NCI-H2196 treated with DMSO at 0.1 percent for 48 hours (cell line): ENCODE measurements at regions not wholly inside any gene's neighbourhood (a gene's known extent, or its start where the extent isn't known, plus 50 kb on each side); places are given as distances from the start of the nearest gene placed in this dataset.
"Not testable (repeated sequence)": the region's sequence is repeated elsewhere in the genome, so short reads cannot be mapped to it uniquely, and the experiment has no call there.

Source experiments
- DNase-seq: peaks from one replicate; lab custom pipeline; 2025; ENCODE audit not compliant: unreplicated experiment; lab: John Stamatoyannopoulos, UW

DNA sequence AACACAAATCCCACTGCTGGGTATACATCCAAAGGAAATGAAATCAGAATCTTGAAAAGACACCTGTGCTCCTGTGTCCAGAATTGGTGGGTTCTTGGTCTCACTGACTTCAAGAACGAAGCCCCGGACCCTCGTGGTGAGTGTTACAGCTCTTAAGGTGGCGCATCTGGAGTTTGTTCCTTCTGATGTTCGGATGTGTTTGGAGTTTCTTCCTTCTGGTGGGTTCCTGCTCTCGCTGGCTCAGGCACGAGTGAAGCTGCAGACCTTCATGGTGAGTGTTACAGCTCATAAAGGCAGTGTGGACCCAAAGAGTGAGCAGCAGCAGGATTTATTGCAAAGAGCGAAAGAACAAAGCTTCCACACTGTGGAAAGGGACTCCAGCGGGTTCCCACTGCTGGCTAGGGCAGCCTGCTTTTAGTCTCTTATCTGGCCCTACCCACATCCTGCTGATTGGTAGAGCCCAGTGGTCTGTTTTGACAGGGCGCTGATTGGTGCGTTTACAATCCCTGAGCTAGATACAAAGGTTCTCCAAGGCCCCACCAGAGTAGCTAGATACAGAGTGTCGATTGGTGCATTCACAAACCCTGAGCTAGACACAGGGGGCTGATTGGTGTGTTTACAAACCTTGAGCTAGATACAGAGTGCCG is 80.0 kb upstream of the RGPD4 start:
- not testable (repeated sequence) for DNase-seq

DNA sequence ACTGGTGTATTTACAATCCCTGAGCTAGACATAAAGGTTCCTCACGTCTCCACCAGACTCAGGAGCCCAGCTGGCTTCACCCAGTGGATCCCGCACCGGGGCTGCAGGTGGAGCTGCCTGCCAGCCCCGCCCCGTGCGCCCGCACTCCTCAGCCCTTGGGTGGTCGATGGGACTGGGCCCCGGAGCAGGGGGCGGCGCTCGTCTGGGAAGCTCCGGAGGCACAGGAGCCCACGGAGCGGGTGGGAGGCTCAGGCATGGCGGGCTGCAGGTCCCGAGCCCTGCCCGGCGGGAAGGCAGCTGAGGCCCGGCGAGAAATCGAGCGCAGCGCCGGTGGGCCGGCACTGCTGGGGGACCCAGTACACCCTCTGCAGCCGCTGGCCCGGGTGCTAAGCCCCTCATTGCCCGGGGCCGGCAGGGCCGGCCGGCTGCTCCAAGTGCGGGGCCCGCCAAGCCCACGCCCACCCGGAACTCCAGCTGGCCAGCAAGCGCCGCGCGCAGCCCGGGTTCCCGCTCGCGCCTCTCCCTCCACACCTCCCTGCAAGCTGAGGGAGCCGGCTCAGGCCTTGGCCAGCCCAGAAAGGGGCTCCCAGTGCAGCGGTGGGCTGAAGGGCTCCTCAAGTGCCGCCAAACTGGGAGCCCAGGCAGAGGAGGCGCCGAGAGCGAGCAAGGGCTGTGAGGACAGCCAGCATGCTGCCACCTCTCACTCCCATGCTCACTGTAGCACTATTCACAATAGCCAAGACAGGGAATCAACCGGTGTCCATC is 79.3 kb upstream of the RGPD4 start:
- not testable (repeated sequence) for DNase-seq

DNA sequence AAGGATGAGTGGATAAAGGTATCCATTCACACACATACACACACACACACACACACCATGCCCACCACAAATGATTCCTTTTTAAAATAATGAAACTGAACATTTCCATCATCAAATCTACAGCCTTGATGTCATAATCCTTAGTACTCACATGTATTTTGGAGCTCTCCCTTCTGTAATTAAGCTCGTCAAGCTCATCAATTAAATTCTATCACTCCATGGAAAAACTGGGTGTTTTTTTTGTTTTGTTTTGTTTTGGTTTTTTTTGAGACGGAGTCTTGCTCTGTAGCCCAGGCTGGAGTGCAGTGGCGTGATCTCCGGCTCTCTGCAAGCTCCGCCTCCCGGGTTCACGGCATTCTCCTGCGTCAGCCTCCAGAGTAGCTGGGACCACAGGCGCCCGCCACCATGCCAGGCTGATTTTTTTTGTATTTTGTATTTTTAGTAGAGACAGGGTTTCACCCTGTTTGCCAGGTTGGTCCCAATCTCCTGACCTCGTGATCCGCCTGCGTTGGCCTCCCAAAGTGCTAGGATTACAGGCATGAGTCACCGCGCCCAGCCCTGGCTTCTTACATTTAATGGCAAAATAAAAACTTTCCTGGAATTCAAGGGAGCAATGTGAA is 78.6 kb upstream of the RGPD4 start:
- no peak for DNase-seq

DNA sequence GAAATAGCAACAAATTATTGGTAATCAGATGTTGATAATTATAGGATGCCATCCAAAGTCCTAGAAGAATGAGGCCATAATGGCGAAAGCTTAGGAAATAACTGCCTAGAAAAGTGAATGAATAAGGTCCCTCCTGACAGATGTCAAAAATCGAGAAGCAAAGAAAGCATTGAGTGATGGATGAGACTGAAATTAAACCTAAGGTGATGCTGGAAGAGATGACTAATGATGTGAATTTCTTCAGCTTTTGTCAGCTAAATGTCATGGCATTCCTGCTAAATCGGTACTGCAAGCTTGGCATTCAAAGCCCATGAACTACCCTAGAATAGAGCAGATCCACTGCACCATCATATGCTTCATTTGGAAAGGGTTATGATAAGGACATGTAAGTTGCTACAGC is 74.8 kb upstream of the RGPD4 start:
- no peak for DNase-seq

DNA sequence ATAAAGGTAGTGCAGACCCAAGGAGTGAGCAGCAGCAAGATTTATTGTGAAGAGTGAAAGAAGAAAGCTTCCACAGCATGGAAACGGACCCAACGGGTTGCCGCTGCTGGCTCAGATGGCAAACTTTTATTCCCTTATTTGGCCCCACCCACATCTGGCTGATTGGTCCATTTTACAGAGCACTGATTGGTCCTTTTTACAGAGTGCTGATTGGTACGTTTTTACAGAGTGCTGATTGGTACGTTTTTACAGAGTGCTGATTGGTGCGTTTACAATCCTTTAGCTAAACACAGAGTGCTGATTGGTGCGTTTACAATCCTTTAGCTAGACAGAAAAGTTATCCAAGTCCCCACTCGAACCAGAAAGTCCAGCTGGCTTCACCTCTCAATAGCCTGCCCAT is 72.9 kb upstream of the RGPD4 start:
- DNase-seq: not testable (repeated sequence)

DNA sequence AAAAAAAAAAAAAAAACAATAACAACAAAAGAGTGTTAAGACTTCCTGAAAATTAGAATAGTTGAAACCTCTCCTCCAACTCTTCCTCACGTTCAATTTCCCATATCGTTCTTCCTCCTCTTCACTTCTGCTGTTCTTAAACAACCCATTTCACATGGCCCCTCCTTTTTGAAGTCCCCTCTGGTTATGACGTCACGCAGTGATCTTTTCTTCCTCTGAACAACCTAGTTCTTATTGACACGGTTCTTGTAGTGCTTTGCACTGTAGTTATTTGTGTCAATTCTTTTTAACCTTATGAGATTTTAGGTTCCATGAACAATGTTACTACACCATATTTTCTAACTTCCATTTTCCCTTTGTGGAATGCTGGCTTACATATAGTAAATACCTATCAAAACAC is 69.5 kb upstream of the RGPD4 start:
- no peak for DNase-seq

DNA sequence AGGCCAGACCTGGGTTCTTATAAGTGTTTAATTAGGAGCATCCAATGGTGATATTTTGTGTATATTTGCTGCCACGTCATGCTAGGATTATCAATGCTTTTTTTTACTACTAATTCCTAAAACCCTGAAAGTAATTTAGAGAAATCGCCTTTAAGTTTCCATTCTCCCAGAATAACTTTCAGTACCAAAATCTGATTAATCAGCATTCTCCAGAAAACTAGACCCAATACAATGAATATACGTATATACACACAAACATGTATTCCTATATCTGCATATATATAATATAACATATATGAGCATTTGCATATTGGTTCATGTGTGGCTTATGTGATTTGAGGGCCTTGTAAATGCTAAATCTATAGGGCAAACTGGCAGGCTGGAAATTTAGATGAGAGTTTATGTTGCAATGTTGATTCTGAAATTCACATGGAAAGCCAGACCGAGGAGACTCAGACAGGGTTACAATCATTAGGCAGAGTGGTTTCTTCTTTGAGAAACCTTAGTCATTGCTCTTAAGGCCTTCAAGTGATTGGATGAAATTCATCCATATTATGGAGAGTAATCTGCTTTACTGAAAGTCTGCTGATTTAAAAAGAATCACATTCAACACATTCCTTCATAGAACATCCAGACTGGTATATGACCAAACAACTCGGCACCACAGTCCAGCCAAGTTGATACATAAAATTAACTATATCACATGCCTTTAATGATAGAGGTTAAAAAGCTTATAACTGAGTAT is 65.9 kb upstream of the RGPD4 start:
- no peak for DNase-seq

DNA sequence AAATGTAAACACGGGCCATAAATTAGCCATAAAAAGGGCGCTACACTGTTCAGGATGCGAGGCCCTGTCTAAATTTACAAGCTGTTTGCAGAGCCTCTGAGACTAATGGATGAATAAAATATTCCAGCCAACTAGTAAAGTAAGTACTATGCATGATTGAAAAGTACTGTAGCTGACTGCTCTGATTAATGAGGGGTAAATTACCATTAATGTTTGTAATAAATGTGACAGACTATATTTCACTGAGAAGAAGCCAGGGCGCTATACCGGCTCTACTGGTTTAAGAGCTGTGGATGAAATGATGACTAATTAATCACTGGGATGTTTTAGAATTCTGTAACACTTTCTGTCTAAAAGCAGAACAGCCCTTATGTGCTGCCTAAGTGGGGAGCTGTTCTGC is 54.3 kb upstream of the RGPD4 start:
- no peak for DNase-seq

DNA sequence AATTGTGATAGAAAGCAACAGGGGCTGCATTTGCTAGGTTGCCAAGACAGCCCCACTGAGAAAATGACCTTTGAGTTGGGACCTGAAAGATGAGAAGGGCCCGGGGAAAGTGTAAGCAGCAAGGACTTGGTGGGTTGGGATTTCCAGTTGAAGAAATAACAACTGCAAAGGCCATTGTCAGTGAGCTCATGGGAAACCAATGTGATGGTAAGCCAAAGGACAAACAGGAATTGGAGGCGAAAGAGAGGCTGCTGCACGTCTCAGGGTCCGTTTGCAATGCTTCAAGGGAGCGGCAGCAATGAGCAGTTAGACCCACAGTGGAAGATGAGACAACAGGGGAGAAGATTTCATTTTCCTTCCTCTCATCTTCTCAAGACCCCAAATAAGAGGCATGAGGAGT is 51.5 kb upstream of the RGPD4 start:
- no peak for DNase-seq

DNA sequence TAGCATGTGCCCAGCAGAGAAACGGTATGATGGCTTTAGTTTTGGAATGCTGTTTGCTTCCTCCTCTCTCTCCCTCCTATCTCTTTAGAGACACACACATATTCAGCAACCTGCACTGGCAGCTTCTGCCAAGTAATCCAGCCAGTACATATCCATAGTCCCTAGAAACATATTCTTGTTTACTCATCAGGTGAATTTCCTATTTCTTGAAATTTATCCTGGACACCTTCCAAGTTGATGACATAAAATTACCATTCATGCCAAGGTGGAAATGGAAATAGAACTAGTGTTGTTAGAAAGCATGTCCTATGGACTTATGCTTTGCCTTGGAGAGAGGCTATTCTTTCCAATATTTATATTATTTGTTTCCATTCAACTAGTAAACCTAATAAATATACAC is 50.9 kb upstream of the RGPD4 start:
- no peak for DNase-seq

DNA sequence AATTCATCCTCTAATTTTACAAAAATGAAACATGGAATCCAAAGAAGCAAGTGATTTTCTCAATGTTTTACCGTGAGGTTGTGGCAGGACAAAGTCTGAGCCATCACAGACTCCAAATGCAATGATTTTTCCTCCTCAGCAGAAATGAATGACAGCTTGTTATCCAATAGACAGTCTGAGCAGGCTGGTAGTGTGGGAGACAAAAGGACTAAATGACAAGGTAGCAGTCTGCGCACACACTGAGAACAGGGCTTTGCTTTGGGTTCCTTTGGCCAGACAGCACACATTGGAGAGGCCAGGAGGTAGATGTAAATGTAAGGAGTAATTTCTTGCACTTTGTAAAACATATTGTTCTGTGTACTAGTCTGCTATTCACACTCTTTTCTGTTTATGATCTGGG is 50.3 kb upstream of the RGPD4 start:
- no peak for DNase-seq
